ENCODE measurements at regions not wholly inside any gene's neighbourhood (a gene's known extent, or its start where the extent isn't known, plus 50 kb on each side); places are given as distances from the start of the nearest gene placed in this dataset.

GRCh38 chr14:95816539-95816938 lies 60.1 kb upstream of the TUNAR start:
- TF ChIP-seq POLR2A (conservative IDR thresholded peaks at IDR 0.05): no peak
- TF ChIP-seq TBL1XR1 (IDR thresholded peaks at IDR 0.05; ENCODE audit: low read length in 2 of 2): no peak
- no peak for TF ChIP-seq KAT2B (IDR thresholded peaks at IDR 0.05; ENCODE audit: low read depth, low read length)
- no peak for TF ChIP-seq CTCF (IDR thresholded peaks at IDR 0.05 in 2 of 3, conservative IDR thresholded peaks at IDR 0.05 in 1 of 3; ENCODE audit: insufficient read depth in 2 of 3, low read depth in 1 of 3, low read length in 3 of 3)
- no peak for TF ChIP-seq SMAD1 (IDR thresholded peaks at IDR 0.05; ENCODE audit: low read depth, low read length, partially characterized antibody)
- TF ChIP-seq CHD2 (IDR thresholded peaks at IDR 0.05; ENCODE audit: low read depth, low read length): no peak
- TF ChIP-seq FOXK2 (conservative IDR thresholded peaks at IDR 0.05 in 1 of 2, IDR thresholded peaks at IDR 0.05 in 1 of 2; ENCODE audit: low read depth in 2 of 2): no peak
- no peak for TF ChIP-seq POLR2AphosphoS5 (IDR thresholded peaks at IDR 0.05; ENCODE audit: control insufficient read depth, insufficient read depth, low read depth, low read length)

Measured in K562 (cell line).